ENCODE measurements at regions not wholly inside any gene's neighbourhood (a gene's known extent, or its start where the extent isn't known, plus 50 kb on each side); places are given as distances from the start of the nearest gene placed in this dataset.

- no peak for DNase-seq
These were observed 270.7 kb upstream of the THRB start for GRCh38 chr3:24765399-24765798.

DNA sequence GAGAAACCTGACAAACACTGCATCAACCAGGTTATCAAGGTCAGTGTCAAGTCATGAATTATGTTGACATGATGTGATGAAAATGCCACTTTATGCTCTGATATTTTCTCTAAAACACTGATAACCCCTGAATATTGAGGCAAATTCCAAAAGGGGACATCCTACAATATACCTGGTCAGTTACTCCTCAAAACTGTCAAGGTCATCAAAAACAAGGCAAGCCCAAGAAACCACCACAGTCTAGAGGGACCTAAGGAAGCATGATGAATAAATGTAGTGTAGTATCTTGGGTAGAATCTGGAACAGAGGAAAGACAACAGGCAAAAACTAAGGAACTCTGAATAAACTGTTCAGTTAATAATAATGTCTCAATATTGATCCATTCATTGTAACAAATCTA is 275.3 kb upstream of the THRB start:
- DNase-seq, result no peak

- DNase-seq, result no peak
These were observed 279.1 kb upstream of the THRB start for GRCh38 chr3:24773798-24774197.

- DNase-seq, result no peak
These were observed 286.3 kb upstream of the THRB start for GRCh38 chr3:24780991-24781390.

DNA sequence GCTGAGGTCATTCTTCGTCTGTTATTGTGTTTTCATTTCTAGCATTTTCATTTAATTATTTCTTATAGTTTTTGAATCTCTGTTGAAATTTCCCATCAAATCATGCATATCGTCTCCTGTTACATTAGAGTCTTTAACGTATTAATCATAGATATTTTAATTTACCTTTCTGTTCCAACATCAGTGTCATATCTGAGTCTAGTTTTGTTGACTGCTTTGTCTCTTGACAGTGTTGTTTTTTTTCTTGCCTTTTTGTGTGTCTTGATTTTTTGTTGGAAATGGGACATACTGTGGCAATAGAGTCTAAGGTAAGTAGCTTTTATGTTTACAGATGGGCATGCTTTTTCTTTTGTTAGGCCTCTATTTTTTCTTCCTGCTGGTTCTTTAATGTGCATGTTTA is 286.8 kb upstream of the THRB start:
- no peak for DNase-seq

DNA sequence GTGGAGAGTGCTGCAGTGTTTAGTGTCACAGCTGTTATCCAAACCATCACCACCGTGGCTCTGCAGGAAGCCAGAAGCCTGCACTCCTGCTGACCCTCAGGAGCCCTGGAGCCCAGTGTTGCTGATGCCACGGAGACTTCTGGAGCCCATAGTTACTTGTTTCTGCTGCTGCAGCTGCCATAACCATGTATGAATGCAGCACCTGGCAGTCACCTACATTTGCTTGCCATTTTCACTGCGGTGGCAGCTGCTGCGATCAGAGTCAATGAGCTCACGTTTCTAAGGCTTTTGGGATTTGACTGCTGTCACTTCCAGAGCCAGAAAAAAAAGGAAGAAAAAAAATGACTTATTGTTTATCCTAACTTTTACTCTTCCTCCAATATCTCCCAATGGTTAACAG is 299.2 kb upstream of the THRB start:
- DNase-seq, result no peak

DNA sequence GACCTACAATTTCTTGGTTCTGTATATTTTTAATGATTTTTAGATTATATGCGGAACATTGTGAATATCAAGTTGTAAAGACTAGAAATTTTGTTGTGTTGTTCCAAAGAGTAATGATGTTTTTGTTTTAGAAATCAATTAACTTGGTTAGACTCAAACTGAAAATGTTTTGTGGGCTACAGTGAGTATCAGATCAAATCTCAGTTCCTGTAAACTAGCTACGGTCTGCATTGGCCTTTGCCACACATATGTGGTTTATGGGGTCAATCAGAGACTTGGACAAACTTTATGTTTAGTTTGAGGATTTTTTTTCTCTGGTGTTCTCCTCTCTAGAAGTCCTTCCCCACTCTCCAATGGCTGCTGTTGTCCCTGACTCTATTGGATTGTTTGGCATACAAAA is 308.0 kb upstream of the THRB start:
- no peak for DNase-seq

DNA sequence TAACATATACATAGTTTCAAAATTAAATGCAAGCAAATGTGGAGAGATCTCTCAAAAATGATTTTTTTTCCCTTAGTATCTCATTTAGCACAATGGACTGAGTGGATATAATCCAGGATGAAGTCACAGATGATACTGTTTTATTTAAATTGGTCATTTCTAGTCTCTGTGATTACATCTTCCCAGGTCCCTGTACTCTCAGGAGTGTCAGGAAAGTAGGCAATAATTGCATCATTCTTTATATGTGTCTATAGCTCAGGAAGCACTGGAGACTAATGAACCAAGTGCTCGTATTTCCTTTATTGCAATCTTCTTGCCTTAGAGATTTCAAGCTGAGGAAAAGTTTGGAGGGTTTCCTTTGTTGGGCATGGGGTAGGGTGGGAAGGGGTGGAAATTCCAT is 309.4 kb upstream of the THRB start:
- DNase-seq, result no peak

- no peak for DNase-seq
These were observed 316.2 kb upstream of the THRB start for GRCh38 chr3:24810881-24811280.

DNA sequence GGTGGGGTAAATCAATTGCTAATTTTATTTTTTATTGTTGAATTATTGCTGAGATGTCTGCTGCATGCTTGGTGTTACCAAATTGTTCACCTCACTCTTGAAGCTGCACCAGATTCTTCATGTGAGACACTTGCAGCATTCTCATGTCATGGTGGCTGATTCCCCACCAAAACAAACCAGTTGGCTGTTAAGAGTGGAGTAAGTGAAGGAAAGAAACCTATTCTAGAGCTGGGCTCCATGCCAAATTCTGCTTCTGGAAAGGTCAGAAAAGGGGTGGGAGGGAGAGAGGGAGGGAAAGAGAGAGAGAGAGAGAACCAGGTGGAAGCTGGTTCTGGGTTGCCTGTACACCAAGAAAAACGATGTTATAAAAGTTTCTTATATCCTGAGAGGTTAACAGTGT is 317.5 kb upstream of the THRB start:
- DNase-seq, result no peak

DNA sequence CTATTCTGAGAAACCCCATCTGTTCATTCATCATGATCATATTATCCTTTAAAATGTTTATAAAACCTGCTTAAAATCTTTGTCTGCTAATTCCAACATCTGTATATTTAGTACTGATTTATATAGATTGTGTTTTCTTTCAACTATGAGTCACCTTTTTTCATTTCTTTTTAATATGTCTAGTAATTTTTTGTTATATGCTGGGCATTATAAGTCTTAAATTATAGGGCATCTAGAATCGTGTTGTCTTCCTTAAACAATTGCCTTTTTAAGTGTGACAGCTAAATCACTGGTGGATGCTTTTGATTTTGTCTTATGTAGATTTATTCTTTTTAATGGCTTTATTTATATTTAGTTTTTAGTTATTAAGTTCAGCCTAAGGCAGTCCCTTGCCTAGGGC is 323.4 kb upstream of the THRB start:
- no peak for DNase-seq

DNA sequence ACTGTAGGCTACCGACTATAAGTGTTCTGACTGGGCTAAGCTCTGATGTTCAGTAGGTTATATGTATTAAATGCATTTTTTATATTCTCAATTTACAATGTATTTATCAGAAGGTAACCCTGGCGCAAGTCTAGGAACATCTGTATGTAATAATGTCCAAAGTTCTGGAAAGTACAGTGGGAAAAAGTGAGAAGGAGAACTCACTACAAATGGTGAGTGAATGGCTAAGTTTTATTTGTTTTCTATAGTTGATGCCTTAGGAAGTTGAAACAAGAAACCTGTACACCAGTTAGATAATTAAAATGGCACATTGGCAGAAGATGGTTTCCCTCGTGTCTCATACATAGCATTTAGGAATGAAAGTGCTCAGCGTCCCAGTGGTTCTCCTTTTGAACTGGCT is 333.4 kb upstream of the THRB start:
- DNase-seq, result no peak

DNA sequence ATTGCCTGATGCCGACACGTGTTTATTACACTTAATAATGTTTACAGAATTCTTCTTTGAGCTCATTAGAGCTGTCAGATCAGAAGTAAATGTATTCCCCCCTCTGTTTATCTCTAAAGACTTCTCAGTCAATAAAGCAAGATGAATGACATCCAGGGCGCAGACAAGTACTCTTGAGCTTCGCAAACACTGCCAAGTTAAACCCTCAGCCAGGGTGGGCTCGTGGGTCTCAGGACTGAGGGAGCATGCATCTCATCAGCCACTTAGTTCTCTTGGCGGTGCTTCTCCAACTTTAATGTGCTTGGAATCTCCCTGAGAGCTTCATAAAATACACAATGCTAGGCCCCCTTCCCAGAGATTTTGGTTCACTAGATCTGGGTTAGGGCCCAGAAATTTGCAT is 333.9 kb upstream of the THRB start:
- no peak for DNase-seq

GRCh38 chr3:24829011-24829581 is 334.4 kb upstream of the THRB start:
- DNase-seq, result no peak

- DNase-seq, result no peak
These were observed 335.1 kb upstream of the THRB start for GRCh38 chr3:24829629-24830229.

DNA sequence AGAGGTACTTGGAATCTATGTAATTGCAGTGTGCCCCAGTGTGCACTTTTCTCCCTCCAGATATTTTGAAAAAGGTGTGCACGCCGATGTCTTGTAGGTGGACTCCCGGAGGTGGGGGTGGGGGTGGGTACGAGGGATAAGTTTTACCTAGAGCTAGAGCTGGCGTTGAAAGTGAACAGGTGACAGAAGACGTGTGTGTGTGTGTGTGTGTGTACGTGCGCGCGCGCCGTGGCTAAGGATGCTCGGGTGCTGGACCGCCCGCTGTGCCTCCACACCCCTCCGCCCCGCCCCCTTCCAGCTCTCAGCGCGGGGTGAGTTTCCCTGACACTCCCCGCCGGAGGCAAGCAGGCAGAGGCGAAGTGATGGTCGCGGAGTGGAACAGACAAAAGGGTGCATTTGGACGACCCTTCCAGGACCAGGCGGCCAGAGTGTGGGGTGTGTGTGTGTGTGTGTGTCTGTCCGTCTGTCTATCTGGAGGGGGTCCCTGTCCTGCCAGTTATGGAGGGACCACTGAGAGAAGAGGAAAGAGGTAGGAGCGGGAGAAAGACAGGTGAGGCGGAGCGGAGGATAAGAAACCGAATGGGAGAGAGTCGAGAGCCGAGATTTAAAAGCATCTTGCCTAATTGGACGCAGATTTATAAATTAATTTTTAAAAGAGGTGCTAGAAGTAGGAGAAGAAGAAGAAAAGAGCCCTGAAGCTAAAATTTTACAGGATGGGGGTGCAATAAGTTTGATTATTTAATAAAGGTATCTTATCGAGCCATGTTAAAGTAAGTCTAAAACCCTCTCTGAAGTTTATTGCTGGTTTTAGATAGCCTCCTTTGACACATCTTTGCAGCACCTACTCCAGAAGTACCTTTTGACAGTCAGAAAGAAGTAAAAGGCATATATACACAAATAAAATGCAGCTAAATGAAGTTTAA is 335.8 kb upstream of the THRB start:
- DNase-seq, result no peak

DNA sequence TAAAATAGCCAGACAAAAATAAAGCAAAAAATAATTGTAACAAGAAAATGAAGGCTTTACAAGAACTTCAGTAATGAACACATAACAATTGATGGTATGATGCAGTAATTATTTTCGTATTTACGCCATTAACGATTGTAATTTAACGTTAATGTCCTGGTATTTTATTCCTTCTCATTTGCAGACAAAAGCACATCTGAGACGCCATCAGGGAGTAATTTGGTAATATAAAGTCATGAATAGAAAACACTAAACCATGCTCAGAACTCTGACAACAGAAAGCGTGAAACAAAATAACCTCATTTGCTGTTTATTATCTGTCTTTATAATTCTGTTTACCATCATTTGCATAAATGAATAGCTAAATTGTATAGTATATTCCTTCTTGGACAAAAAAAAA is 336.6 kb upstream of the THRB start:
- no peak for DNase-seq

- no peak for DNase-seq
These were observed 338.2 kb upstream of the THRB start for GRCh38 chr3:24832891-24833290.

DNA sequence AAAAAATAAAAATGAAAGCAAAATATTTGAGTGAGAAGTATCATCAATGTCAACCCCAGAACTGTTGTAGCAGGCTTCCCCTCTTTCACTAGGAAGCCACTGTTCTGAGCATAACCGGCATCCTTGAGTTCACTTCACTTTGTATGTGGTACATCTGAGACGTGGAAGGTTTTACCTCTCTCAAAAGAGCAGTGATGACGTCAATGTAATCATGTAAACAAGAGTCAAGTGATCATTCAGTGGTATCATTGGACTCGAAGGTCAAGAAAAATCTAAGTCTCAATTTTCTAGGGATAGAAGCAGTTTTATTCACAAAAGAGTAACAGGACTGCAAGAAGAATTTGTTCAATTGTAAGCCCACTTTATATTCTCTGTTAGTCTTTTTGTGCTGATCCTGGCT is 339.8 kb upstream of the THRB start:
- DNase-seq, result no peak

DNA sequence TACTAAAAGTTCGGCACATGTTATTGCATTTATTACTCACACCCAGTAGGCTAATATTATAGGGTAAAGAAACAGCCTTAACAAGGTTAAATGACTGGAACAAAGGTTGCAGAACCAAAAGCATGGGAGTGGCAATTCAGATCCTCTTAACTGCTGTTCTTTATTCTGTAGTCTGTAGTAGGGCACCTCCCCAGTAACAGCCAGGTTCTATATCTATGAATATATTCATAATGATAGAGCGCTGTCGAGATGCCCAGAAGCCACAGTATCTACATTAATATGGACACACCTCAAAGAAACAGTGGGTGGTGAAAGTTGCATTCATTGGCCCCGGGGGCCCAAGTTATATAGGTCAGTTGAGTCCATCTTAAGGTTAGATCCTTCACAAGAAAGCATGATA is 340.9 kb upstream of the THRB start:
- no peak for DNase-seq

- DNase-seq, result no peak
These were observed 343.0 kb upstream of the THRB start for GRCh38 chr3:24837601-24838000.

GRCh38 chr3:24838533-24838932 is 343.9 kb upstream of the THRB start:
- DNase-seq, result no peak

DNA sequence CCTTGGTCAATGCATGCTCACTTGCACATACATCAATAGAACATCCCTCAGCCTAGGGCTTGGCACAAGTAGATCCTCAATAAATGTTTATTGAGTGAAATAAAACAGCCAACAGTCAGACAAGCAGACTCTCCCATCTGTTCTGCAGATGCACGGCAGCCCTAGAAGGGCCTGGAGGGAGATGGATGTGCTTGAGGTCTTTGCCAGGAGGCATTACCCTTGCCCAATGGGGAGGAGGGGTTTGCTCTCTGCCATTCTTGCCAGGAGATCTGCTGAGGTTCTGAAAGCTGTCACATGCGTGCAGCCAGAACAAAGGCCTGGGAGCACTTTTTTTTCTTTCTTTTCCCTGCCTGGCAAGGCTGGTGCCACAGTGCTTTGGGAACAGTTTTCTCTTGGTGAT is 349.3 kb upstream of the THRB start:
- no peak for DNase-seq

DNA sequence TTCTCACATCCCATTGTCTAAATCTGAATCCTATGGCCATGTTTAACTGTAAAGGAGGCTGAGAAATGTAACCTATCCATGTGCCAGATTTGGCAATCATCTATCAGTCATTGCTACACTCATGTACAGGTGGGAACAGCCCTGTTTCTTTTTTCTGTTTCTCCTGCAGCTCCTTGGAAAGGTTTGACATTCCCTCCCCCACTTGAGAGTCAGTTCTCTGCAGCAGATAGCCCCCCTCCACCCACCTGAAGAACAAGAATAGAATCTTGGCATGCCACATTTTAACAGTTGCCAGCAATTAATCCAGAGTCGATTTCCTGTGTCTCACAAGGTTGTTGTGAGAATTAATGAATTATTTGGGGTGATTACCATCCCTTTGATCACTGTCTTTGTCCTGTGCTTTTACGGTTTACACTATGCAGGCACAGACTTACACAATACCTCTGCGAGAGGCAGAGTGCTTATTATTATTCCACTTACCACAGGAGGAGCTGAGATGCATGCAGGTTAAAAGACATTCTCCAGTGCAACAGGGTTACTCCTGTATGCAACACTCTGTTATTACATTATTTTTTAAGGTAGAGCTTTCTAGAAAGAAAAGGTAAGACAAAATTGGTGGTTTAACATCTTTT is 351.0 kb upstream of the THRB start:
- no peak for DNase-seq

Data from activated CD8-positive, alpha-beta memory T cell treated with anti-CD3 and anti-CD28 coated beads for 24 hours (primary cell).